ENCODE measurements at regions not wholly inside any gene's neighbourhood (a gene's known extent, or its start where the extent isn't known, plus 50 kb on each side); places are given as distances from the start of the nearest gene placed in this dataset.

GRCh38 chr9:11417782-11418181 is 805.0 kb upstream of the PTPRD start:
- Histone ChIP-seq H2AFZ (ENCODE audit: insufficient read depth, low read depth, low read length, poor library complexity, severe bottlenecking) (no peak overlapping the region), H3K4me3 (ENCODE audit: control extremely low read depth in 1 of 5, extremely low read depth in 1 of 5, insufficient read depth in 1 of 5, low read depth in 2 of 5, low read length in 4 of 5) (no peak overlapping the region), H4K20me1 (ENCODE audit: control insufficient read depth, insufficient read depth, low read length, poor library complexity, severe bottlenecking) (no peaks in the 10 kb centered on the region), H3K27ac (ENCODE audit: low read length in 2 of 2) (no peak overlapping the region), H3K4me1 (ENCODE audit: control insufficient read depth in 2 of 2, insufficient read depth in 2 of 2, low read length in 2 of 2) (no peaks in the 10 kb centered on the region), H3K36me3 (replicated peaks in 1 of 2; ENCODE audit: control extremely low read depth in 1 of 2, control insufficient read depth in 1 of 2, extremely low read depth in 1 of 2, insufficient read depth in 2 of 2, low read length in 1 of 2) (no peaks in the 10 kb centered on the region), H3K27me3 (replicated peaks in 1 of 4; ENCODE audit: control extremely low read depth in 1 of 4, control insufficient read depth in 3 of 4, insufficient read depth in 4 of 4, low read length in 3 of 4) (no peaks in the 10 kb centered on the region), H3K9me3 (ENCODE audit: control extremely low read depth in 1 of 3, control insufficient read depth in 2 of 3, insufficient read depth in 1 of 3, low read length in 2 of 3) (peaks cover 0 to 17% (median 0%) of the 10 kb centered on the region in 3 donors), H3K9ac (ENCODE audit: low read length) (no peak overlapping the region), H3K79me2 (ENCODE audit: control insufficient read depth, insufficient read depth, low read length) (no peaks in the 10 kb centered on the region), H3K4me2 (replicated peaks; ENCODE audit: low read depth, low read length, poor library complexity, severe bottlenecking) (no peak overlapping the region)
- no peak for TF ChIP-seq CTCF (IDR thresholded peaks at IDR 0.05)
- TF ChIP-seq EZH2 (IDR thresholded peaks at IDR 0.05; ENCODE audit: borderline replicate concordance, insufficient read depth, low read depth, low read length, poor library complexity, severe bottlenecking), result no peak
- Mint-ChIP-seq H3K27ac (no peak overlapping the region), H3K4me1 (no peaks in the 10 kb centered on the region), H3K9me3 (ENCODE audit: insufficient read depth) (peaks cover 2% of the 10 kb centered on the region), H3K27me3 (no peaks in the 10 kb centered on the region), H3K4me3 (no peak overlapping the region)
- DNase-seq, result no peak
- 76% methylated on average over 2 of the region's 2 CpGs for WGBS (ENCODE audit: insufficient coverage)
- intact Hi-C loops (cut with micrococcal nuclease), result no loop called here
- ChIA-PET POLR2A (no interaction called here), CTCF (no interaction called here)
- no peak for ATAC-seq (ENCODE audit: low read depth)

GRCh38 chr9:11431490-11431889 is 818.7 kb upstream of the PTPRD start:
- Histone ChIP-seq H3K9me3 (ENCODE audit: control extremely low read depth in 1 of 3, control insufficient read depth in 2 of 3, insufficient read depth in 1 of 3, low read length in 2 of 3) (no peaks in the 10 kb centered on the region), H3K4me3 (ENCODE audit: control extremely low read depth in 1 of 5, extremely low read depth in 1 of 5, insufficient read depth in 1 of 5, low read depth in 2 of 5, low read length in 4 of 5) (no peak overlapping the region), H3K27ac (ENCODE audit: low read length in 2 of 2) (no peak overlapping the region), H4K20me1 (ENCODE audit: control insufficient read depth, insufficient read depth, low read length, poor library complexity, severe bottlenecking) (no peaks in the 10 kb centered on the region), H3K9ac (ENCODE audit: low read length) (no peak overlapping the region), H3K4me2 (replicated peaks; ENCODE audit: low read depth, low read length, poor library complexity, severe bottlenecking) (no peak overlapping the region), H3K4me1 (ENCODE audit: control insufficient read depth in 2 of 2, insufficient read depth in 2 of 2, low read length in 2 of 2) (no peaks in the 10 kb centered on the region), H3K79me2 (ENCODE audit: control insufficient read depth, insufficient read depth, low read length) (no peaks in the 10 kb centered on the region), H2AFZ (ENCODE audit: insufficient read depth, low read depth, low read length, poor library complexity, severe bottlenecking) (no peak overlapping the region), H3K27me3 (replicated peaks in 1 of 4; ENCODE audit: control extremely low read depth in 1 of 4, control insufficient read depth in 3 of 4, insufficient read depth in 4 of 4, low read length in 3 of 4) (no peaks in the 10 kb centered on the region), H3K36me3 (replicated peaks in 1 of 2; ENCODE audit: control extremely low read depth in 1 of 2, control insufficient read depth in 1 of 2, extremely low read depth in 1 of 2, insufficient read depth in 2 of 2, low read length in 1 of 2) (no peaks in the 10 kb centered on the region)
- H3K4me3 Mint-ChIP-seq, result no peak overlapping the region
- H3K4me1 Mint-ChIP-seq, result no peaks in the 10 kb centered on the region
- H3K27ac Mint-ChIP-seq, result no peak overlapping the region
- peaks cover 8% of the 10 kb centered on the region for H3K9me3 Mint-ChIP-seq (ENCODE audit: insufficient read depth)
- CTCF ChIA-PET, result no interaction called here
- POLR2A ChIA-PET, result no interaction called here
- no peaks in the 10 kb centered on the region for H3K27me3 Mint-ChIP-seq
- intact Hi-C loops (cut with micrococcal nuclease), result no loop called here
- ATAC-seq (ENCODE audit: low read depth), result no peak
- no peak for TF ChIP-seq CTCF (IDR thresholded peaks at IDR 0.05)
- TF ChIP-seq EZH2 (IDR thresholded peaks at IDR 0.05; ENCODE audit: borderline replicate concordance, insufficient read depth, low read depth, low read length, poor library complexity, severe bottlenecking), result no peak
- WGBS (ENCODE audit: insufficient coverage), result no CpG with 5 or more reads among the region's 3 CpGs
- no peak for DNase-seq

Data from B cell (primary cell).